Upper lobe of left lung (tissue), 6 donors: ENCODE measurements at regions not wholly inside any gene's neighbourhood (a gene's known extent, or its start where the extent isn't known, plus 50 kb on each side); places are given as distances from the start of the nearest gene placed in this dataset.

Experiments used
- ATAC-seq, 2 donors: fragments of 200-7000 bp; cut with Tn5 transposase; one replicate each; pipeline ENCODE4 v1.9.1; 2022; ENCODE audit warnings: mild to moderate bottlenecking in 2 of 2, moderate library complexity in 2 of 2; ENCODE audit not compliant: low FRiP score in 2 of 2
- DNase-seq, 2 donors: peaks; one replicate each; pipeline ENCODE4 v3.0.0-alpha.2; 2019 to 2020
- H3K27ac ChIP-seq, 4 donors: fragments of 200-600 bp; sonication (generic); one replicate each; pipeline ENCODE4 v1.5.1; 2016 to 2019
- H3K27me3 ChIP-seq, 4 donors: fragments of 200-600 bp; sonication (generic); one replicate each; pipeline ENCODE4 v1.5.1; 2017 to 2019
- H3K36me3 ChIP-seq, 4 donors: fragments of 200-600 bp; sonication (generic); one replicate each; pipeline ENCODE4 v1.5.1; 2016 to 2019
- H3K4me1 ChIP-seq, 4 donors: fragments of 200-600 bp; sonication (generic); one replicate each; pipeline ENCODE4 v1.5.1; 2018 to 2019
- H3K4me3 ChIP-seq, 4 donors: fragments of 200-600 bp; sonication (generic); one replicate each; pipeline ENCODE4 v1.5.1; 2017 to 2019; ENCODE audit warnings: mild to moderate bottlenecking in 2 of 4, moderate library complexity in 1 of 4
- H3K9me3 ChIP-seq, 4 donors: fragments of 200-600 bp; sonication (generic); one replicate each; pipeline ENCODE4 v1.5.1; 2018 to 2019
- CTCF ChIP-seq, 6 experiments: fragments of 450-650 bp in 4 of 6; fragments of 200-600 bp in 2 of 6; sonication (generic) in 2 of 6; IDR thresholded peaks; one replicate each; pipeline ENCODE4 v1.5.1; 2016 to 2019; ENCODE audit warnings: antibody characterized with exemption in 6 of 6
- EP300 ChIP-seq, 4 donors: sonication (generic); formaldehyde crosslinking; IDR thresholded peaks; one replicate each; pipeline ENCODE4 v1.5.1; 2017; ENCODE audit warnings: antibody characterized with exemption in 4 of 4, control low read depth in 2 of 4
- POLR2A ChIP-seq, 4 donors: fragments of 450-650 bp; IDR thresholded peaks; one replicate each; pipeline ENCODE4 v1.5.1; 2016 to 2017; ENCODE audit warnings: antibody characterized with exemption in 4 of 4, mild to moderate bottlenecking in 2 of 4
- POLR2AphosphoS5 ChIP-seq, 2 donors: sonication (generic); formaldehyde crosslinking; IDR thresholded peaks; one replicate each; pipeline ENCODE4 v1.5.1; 2017; ENCODE audit warnings: antibody characterized with exemption in 2 of 2
- WGBS, 2 donors: methylation state at CpG; one replicate each; pipeline ENCODE4 v1.1.5; 2017 to 2018; 5-methylcytosine and 5-hydroxymethylcytosine counted together
- donor health status: DM: no; HTN: no; CAD: no; lungs with moderate emphysema.
- donor health status: DM: no; HTN: yes; CAD: no; lungs with severe emphysema.

GRCh38 chr13:105804561-105805190, 730.8 kb downstream of the EFNB2 start:
- no peak overlapping the region for H3K4me3 ChIP-seq
- no peaks in the 10 kb centered on the region for H3K4me1 ChIP-seq
- no peaks in the 10 kb centered on the region for H3K27me3 ChIP-seq
- ATAC-seq: no peak
- DNase-seq: no peak
- no peaks in the 10 kb centered on the region for H3K36me3 ChIP-seq
- no peak overlapping the region for H3K27ac ChIP-seq
- H3K9me3 ChIP-seq: no peaks in the 10 kb centered on the region
- TF ChIP-seq CTCF (IDR thresholded peaks at IDR 0.05): no peak
- no peak for TF ChIP-seq POLR2AphosphoS5 (IDR thresholded peaks at IDR 0.05)
- WGBS, 2 donors: 68 to 89% methylated on average over 3 of the region's 3 CpGs

GRCh38 chr13:105799155-105799554, 736.3 kb downstream of the EFNB2 start:
- no peak overlapping the region for H3K4me3 ChIP-seq
- ATAC-seq: no peak
- H3K36me3 ChIP-seq: no peaks in the 10 kb centered on the region
- no peak for DNase-seq
- TF ChIP-seq EP300 (IDR thresholded peaks at IDR 0.05) (no peak), POLR2AphosphoS5 (IDR thresholded peaks at IDR 0.05) (no peak), POLR2A (IDR thresholded peaks at IDR 0.05) (no peak), CTCF (IDR thresholded peaks at IDR 0.05) (no peak)
- no peak overlapping the region for H3K27ac ChIP-seq
- H3K27me3 ChIP-seq: no peaks in the 10 kb centered on the region
- no peaks in the 10 kb centered on the region for H3K9me3 ChIP-seq
- no peaks in the 10 kb centered on the region for H3K4me1 ChIP-seq

DNA sequence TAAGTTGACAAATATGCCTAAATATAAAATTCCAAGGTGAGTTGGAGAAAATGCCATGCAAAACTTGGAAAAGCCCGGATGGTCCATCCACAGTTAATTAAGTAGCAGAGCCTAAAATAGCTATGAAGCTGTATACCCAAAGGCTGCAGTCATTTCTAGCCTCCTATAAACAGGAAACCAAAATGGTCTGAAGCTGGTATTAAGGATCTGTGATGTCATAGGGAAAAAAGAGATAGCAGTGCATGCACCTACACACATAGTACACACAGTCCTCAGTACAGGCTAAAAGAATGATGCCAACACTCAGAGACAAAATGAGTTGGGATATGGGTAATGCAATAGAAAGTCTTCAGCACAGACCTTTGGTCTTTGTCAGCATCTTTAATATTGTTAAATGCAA, 736.9 kb downstream of the EFNB2 start:
- TF ChIP-seq POLR2AphosphoS5 (IDR thresholded peaks at IDR 0.05) (no peak), CTCF (IDR thresholded peaks at IDR 0.05) (no peak), POLR2A (IDR thresholded peaks at IDR 0.05) (no peak), EP300 (IDR thresholded peaks at IDR 0.05) (no peak)
- Histone ChIP-seq H3K36me3 (no peaks in the 10 kb centered on the region), H3K4me1 (no peaks in the 10 kb centered on the region), H3K9me3 (no peaks in the 10 kb centered on the region), H3K4me3 (no peak overlapping the region), H3K27ac (no peak overlapping the region), H3K27me3 (no peaks in the 10 kb centered on the region)
- 19 to 29% methylated on average over 1 of the region's 1 CpG for WGBS, 2 donors
- ATAC-seq (no peak), DNase-seq (no peak)

DNA sequence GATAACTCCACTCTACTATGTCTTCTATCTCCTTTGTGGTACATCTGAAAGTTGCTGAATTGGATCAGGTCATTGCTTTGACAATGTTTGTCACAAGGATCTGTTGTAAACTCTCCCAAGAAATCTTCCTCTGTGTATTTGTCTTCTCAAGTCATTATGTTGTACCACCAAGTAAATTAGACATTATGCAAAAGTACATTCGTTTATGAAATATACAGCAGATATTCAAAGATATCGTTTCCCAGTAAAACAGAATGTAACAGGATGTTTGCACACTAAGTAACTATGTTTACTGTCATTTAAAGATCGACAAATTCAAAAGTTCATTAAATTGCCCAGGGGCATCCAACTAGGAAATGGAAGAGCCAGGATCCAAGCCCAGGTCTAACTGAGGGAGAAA, 739.4 kb downstream of the EFNB2 start:
- Histone ChIP-seq H3K27ac (no peak overlapping the region), H3K27me3 (no peaks in the 10 kb centered on the region), H3K4me1 (no peaks in the 10 kb centered on the region), H3K9me3 (no peaks in the 10 kb centered on the region), H3K36me3 (no peaks in the 10 kb centered on the region), H3K4me3 (no peak overlapping the region)
- ATAC-seq (no peak), DNase-seq (no peak)
- TF ChIP-seq CTCF (IDR thresholded peaks at IDR 0.05): no peak
- no peak for TF ChIP-seq POLR2A (IDR thresholded peaks at IDR 0.05)
- no peak for TF ChIP-seq POLR2AphosphoS5 (IDR thresholded peaks at IDR 0.05)
- no peak for TF ChIP-seq EP300 (IDR thresholded peaks at IDR 0.05)
- 81 to 83% methylated on average over 3 of the region's 3 CpGs for WGBS, 2 donors

- Histone ChIP-seq H3K27me3 (no peaks in the 10 kb centered on the region), H3K4me3 (no peak overlapping the region), H3K36me3 (no peaks in the 10 kb centered on the region), H3K4me1 (no peaks in the 10 kb centered on the region), H3K9me3 (no peaks in the 10 kb centered on the region), H3K27ac (no peak overlapping the region)
- no peak for DNase-seq
- ATAC-seq: no peak
- TF ChIP-seq POLR2A (IDR thresholded peaks at IDR 0.05) (no peak), POLR2AphosphoS5 (IDR thresholded peaks at IDR 0.05) (no peak), CTCF (IDR thresholded peaks at IDR 0.05) (no peak), EP300 (IDR thresholded peaks at IDR 0.05) (no peak)
- 52 to 92% methylated on average over 1 of the region's 1 CpG for WGBS, 2 donors
Observed at GRCh38 chr13:105790923-105791322, 744.5 kb downstream of the EFNB2 start.
